ENCODE measurements at regions not wholly inside any gene's neighbourhood (a gene's known extent, or its start where the extent isn't known, plus 50 kb on each side); places are given as distances from the start of the nearest gene placed in this dataset.
A peak's percentile ranks its signal among the peaks of the same experiment; 100 is the strongest.

DNA sequence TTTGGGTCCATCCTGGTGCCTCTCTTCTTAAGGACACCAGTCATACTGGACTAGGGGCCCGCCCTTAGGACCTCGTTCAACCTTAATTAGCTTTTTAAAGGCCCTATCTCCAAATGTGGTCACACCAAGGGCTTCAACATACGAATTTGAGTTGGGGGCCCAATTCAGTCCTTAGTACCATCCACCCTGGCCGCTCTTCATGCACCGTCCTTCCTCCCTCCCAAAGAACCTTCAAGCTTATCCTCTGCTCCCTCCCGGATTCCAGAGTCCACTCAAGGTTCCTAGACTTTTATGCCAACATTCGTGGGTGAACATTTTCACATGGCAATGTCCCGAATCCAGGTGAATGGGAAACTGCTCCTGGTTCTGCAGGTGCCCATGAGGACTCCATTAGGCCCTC lies 201.3 kb upstream of the IGF1R start:
- DNase-seq (ENCODE audit: low spot score) = no peak

DNA sequence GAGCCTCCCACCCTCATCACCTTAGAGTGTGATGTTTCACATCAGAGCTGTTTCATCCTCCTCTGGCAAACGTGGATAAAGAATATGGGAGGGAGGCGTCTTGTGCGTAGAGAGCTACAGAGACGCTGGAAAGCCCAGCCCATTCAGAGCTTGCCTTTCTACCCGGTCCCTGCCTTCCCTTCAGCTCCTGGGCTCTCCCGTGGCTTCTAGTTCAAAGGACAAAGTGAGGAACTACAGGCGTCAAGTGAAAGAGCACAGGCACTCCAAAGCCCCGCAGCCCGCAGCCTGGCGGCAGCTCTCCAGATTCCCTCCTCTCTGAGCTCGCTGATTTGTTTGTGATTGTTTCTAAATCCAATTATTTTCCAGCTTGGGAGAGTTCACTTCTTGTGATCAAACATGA lies 197.1 kb upstream of the IGF1R start:
- DNase-seq (ENCODE audit: low spot score) = no peak

DNA sequence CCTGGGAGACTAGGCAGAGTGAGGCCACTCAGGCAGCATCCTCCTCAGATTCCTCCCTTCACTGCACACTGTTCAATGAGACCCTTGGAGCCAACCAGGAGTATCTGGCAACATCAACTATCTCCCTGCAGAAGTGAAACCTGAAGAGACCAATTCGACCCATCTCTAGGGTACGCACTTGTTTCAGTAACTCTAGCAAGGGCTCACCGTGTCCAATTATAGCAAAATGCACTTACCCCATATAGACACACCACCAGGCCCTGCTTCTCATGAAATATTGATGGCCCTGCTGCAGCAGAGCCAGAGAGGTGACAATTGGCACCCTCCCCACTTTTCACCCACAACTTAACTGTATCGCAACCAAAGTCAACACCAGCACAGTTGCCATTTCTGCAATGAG lies 196.1 kb upstream of the IGF1R start:
- DNase-seq (ENCODE audit: low spot score) = no peak

DNA sequence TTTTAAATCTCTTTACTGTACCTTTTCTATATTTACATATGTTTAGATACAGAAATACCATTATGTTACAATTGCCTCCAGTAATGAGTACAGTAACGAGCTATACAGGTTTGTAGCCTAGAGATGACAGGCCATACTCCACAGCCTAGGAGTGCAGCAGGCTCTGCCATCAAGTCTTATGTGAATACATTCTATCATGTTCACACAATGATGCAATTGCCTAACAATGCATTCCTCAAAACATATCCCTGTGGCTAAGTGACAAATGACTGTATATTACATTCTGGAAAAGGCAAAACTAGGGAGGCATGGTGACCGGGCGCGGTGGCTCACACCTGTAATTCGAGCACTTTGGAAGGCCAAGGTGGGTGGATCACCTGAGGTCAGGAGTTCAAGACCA lies 192.4 kb upstream of the IGF1R start:
- no peak for DNase-seq (ENCODE audit: low spot score)

DNA sequence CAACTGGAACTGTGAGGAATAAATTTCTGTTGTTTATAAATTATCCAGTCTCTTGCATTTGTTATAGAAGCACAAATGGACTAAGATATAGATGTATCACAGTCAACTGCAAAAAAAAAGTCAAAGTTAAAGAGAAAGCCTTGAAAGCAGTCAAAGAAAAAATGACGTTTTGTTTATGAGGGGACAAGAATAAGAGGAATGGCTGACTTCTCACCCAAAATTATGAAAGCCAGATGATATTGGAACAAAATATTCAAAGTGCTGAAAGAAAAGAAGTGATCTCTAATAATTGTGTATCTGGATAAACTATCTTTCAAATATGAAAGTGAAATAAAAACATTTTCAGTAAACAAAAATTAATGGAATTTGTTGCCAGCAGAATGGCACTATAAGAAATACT lies 171.8 kb upstream of the IGF1R start:
- no peak for DNase-seq (ENCODE audit: low spot score)

DNA sequence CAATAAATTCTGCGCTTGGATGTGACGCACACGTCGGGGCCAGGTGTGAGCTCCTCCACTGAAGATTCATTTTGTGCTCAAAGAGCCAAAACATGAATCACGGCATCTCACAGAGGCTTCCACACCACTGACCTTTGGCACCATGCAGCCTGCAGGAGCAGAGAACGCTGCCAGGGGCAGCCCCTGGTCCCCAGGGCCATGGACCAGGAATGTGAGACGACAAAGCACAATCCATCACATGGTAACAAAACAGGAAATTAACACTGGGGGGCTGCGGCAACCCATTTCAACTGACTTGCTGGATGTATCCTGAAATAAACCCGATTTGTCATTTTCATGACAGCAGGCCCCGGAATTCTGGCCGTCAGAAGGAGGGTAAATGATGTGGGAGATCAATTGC lies 167.5 kb upstream of the IGF1R start:
- no peak for DNase-seq (ENCODE audit: low spot score)

DNA sequence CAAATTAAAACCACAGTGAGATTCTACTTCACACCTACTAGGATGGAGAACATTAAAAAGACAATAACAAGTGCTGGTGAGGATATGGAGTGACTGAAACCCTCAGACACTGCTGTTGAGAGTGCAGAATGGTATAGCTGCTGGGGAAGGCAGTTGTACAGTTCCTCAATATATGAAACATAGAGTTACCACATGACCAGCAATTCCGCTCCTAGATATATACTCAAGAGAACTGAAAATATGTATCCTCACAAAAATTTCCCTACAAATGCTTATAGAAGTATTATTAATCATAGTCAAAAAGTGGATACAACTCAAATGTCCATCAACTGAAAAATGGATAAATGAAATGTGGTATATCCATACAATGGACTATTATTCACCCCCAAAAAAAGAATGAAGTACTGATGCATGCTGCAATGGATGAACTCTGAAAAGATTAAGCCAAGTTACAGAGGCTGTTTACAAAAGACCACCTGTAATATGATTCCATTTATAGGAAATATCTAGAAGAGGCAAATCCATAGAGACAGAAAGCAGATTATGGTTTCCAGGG lies 164.7 kb upstream of the IGF1R start:
- DNase-seq (ENCODE audit: low spot score) = no peak

DNA sequence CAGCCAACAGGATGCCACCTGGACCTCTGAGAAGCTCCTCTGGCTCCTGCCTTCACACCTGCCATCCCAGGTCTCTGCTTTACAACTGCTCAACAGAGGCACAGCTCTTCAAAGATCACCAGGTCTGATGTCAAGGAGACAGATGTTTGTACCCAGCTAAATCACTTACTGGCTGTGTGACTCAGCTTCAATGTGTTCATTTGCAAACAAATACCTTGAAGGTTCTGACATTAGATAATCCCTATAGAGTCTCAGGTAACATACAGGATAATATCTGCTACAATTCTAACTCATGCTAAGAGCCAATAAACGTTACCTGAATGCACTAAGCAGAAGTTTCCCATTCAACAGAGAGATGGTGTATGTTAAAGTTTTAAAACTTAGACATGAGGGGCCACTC lies 163.4 kb upstream of the IGF1R start:
- no peak for DNase-seq (ENCODE audit: low spot score)

DNA sequence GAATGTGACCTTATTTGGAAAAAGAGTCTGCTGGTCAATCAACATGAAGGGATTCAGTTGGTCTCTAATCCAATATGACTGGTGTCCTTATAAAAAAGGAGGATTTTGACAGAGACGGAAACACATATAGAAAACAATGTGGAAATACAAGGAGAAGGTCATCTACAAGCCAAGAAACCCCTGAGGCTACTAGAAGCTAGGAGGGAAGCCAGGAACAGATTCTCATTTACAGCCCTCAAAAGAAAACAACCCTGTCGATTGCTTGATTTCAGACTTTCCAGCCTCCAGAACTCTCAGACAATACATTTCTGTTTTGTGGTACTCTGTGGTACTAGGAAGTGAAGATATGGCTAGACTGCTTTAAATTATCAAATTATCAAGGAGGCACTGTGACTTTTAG lies 162.9 kb upstream of the IGF1R start:
- DNase-seq (ENCODE audit: low spot score) = no peak

DNA sequence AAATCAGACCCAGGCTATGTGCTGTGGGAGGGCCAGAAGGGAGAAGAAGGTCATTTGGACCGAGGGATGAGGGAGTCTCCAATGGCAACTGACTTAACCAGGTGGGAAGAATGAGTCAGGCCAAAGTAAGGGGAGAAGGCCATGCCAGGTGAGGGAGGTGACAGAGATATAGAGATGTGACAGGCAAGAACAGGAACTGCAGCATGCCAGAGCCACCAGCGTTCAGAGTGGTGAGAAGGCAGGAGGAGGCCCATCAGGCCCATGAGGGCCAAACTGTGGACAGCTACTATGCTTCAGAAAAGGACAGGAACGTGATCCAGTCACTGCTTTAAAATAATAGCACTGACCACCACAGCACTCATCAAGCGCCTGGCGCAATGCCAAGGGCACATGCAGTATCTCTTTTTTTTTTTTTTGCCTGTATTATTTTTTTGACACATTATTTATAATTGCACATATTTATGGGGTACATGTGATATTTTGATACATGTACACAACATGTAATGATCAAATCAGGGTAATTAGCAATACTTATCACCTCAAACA lies 154.3 kb upstream of the IGF1R start:
- no peak for DNase-seq (ENCODE audit: low spot score)

DNA sequence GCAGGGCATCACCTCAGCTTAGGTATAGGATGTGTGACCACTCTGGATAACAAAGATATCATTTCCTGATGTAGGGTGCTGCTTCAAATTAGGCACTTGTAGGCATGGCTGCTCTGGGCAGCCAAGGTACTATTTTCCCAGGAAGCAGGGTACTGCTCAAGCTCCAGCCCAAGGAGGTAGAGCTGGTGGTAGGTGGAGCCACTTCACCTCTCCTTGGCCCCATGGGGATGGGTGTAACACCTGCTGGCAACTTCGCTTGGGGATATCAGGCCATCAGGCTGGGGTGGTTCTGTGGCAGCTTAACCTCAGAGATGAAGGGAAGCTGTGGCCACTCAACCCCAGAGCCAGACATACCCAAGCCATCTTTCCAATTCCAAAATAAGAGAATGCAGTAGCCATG lies 147.1 kb upstream of the IGF1R start:
- no peak for DNase-seq (ENCODE audit: low spot score)

DNA sequence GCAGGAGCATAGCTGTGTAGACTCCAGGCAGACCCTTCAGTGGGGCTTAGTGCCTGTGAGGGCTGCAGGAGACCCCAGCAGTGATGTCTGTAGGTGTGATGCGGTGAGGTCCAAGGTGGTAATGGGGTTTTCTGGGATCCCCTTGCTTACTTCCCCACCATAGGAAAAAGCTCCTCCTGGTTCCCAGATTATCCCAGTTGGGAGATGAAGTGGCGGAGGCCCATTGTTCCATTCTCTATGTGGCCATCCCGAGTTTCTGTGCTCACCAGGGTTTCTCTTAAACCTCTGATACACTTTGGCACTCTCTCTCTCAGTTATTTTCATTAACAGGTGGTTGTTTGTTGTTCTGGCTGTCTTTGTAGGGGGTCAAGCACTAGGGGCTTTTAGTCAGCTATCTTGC lies 146.7 kb upstream of the IGF1R start:
- DNase-seq (ENCODE audit: low spot score) = no peak

DNA sequence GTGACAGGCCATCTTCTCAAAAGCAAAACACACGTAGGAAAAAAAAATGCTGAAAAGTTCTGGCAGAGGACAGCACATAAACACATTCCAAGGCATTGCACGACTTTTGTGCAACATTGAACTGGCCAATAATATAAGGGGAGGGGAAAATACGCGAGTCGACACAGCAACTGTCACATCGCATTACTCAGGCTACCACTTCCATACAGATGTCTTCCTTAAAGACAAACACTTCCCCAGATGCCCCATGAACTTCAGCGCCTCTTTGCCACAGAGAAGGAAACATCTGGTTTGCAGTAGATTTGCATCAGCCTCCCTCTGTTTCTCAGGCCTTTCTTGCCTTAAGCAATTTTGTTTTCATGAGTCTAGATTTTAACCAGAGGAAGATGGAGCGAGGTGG lies 144.4 kb upstream of the IGF1R start:
- peak; percentile 18 for DNase-seq (ENCODE audit: low spot score)

DNA sequence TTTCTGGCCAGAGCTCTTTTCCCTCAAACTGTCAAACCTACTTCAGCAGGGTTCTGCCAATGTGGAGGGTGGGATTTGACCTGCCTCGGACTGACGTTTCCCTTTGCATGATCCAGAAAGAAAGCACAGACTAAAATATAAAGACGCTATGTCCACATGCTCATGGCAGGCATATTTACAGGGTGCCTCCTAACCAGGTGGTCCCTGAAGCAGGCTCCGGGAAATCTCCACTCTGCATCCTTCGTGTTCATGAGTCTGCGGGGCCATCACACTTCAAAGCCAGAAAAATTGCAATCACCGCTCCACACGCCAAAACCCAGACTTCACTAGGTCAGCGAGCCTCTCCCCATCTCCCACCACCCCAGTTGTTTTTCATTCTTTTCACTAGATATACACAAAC lies 143.3 kb upstream of the IGF1R start:
- no peak for DNase-seq (ENCODE audit: low spot score)

DNA sequence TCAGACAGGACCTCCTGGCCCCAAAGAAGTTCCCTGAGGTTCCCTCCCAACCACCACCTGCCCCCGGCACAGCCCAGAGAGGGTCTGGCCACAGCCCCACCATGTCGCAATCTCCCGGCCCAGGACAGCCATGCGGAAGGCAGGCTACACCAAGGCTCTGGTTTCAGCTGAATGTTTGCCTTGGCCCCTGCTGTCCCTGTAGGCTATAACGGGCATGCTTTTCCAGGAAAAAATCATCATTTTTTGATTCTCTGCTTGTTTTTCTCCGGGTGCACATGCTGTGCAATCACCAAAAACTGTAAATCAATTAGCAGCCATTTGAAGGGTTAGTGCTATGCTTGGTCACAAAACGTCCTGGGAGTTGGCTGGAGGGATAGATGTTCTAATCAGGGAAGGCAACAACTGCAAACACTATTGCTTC lies 142.7 kb upstream of the IGF1R start:
- no peak for DNase-seq (ENCODE audit: low spot score)

DNA sequence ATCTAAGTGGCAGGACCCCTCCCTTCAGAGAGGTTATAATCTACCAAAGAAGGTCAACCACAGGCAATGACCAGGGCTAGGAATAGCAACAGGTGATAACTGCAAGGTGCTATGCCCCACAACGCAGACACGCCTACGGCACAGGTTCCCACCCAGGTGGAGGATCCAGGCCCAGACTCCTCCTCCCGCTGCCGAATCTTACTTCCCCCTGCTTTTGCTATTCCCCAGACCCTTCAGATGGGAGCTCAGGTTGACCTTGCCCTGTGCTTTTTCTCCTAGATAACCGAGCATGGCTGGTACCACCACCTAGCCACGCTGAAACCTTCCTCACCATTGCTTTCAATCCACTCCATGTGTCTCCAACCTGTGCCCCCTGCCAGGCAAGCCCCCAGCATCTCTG lies 142.2 kb upstream of the IGF1R start:
- DNase-seq (ENCODE audit: low spot score) = no peak

DNA sequence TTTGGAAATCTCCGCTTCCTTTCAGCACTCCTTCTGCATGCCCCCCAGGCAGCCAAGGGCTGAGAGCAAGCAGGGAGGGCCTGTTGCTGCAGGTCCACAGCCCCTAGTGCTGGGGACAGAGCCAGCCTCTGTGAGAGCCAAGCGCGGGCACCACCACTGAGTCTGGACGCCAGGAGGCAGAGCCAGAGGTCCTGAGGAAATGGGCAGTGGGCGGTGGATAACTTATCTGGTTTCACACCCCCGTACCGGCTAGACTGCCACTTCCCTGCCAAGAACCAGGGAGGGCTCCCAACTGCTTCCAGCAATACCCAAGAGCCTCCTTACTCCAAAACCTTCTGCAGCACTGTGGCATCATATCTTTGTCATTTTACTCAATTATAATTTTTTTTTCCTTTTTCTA lies 141.6 kb upstream of the IGF1R start:
- no peak for DNase-seq (ENCODE audit: low spot score)

DNA sequence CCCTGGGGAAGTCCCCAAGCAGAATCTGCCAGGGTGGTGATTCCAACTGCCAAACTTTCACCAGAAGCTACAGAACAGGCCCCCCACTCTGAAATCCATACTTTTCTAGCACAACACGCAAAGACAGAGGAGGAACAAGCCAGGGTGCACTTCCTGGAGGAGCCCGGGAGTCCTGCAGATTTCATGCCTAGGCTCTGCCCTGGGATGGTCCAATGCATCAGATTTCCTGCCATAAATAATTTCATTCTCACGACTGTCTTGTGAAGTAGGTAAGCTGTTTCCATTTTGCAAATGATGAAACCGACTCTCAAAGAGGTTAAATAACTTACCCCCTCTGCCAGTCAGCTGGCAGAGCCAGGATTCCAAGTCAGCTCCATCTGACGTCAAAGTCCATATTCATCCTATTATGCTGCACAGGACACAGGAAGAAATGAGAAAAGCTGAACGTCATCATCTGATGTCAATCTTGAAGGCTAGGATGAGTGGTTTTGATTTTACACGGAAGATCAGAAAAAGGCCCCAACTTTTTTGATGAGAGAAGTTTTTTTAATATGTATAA lies 134.8 kb upstream of the IGF1R start:
- DNase-seq (ENCODE audit: low spot score) = no peak

DNA sequence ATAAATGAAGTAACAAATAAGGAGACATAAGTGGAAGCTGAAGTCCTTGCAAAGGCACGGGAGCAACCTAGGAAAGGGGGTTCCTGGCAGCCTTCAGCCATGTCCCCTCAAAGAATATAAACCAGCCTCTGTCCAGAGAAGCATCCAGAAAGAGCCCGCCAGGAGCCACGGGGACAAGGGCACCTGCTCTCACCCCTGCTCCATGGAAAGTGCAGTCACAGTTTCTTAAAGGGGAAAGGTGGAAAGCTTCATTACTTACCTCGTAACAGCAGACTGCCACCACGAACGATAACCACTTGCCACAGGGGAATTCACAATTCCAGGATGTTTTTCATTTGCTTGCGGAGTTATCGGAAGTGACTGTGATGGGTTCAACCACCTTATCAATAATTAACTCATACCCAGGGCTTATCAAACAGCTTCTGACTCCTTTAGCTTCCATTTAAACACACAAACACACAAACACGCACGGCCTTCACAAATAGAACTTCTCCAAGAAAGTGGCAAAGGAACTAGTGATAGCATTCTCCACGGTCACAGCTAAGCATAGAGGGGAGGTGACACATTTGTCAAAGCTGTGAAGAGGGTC lies 134.2 kb upstream of the IGF1R start:
- no peak for DNase-seq (ENCODE audit: low spot score)

DNA sequence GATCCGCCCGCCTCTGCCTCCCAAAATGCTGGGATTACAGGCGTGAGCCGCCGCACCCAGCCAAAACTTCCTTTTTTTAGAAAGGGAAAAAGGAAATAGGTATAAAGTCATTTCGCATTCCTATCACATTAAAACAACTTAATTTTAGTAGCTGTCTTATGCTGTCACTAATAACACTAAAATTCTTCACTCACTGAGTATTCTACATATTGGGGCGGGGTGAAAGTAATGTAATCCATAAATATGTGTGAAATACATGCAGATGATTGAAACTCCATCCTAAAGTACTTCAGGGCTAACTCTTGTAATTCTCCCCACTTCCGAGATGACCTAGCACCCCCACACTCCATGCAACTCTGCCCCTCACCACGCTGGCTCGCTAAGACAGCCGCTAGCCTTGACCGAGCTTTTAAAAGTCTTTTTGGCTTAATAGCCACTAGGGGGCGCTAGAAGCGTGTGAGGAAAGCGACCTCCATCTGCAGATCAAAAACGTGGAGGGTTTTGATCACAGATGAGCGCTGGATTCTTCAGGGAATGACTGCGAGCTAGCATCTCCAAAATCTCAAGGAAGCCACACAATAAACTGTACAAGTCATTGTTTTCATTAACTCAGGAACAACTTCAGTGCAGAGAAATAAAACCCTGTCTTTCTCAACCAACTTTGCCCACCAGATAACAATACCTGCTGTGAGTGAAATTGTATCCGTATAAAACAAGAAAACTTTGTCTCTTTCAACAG lies 129.3 kb upstream of the IGF1R start:
- DNase-seq (ENCODE audit: low spot score) = peak; percentile 76

DNA sequence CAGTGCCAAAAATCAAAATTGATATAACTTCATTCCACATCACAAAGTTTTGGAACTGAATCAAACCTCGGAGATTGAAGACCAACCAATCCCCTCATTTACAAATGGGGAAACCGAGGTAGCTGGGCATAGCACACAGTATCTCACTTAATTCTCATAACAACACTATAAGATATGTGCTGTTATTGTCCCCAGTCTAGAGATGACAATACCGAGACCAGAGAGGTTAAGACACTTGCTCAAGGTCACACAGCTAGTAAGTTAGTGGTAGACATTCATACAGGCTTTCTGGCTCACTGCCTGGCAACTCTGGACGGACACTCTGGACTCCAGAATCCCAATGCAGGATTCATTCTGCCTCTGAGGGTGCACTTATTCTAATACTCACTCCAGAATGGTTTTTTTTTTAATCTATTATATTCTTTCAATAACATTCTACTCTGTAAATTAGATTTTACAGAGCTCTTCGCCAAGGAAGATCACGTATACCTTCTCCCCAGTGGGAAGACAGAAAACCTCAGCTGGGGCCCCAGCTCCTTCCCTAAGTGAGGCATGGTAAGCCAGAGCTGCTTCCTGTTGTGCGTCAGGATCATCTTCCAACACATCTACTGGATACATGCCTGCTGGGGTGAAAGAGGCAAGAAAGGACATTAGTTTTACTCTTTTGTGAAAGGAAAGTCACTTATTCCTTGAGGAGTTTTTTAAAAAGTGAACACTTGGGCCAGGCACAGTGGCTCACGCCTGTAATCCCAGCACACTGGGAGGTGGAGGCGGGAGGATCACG lies 128.4 kb upstream of the IGF1R start:
- DNase-seq (ENCODE audit: low spot score) = no peak

DNA sequence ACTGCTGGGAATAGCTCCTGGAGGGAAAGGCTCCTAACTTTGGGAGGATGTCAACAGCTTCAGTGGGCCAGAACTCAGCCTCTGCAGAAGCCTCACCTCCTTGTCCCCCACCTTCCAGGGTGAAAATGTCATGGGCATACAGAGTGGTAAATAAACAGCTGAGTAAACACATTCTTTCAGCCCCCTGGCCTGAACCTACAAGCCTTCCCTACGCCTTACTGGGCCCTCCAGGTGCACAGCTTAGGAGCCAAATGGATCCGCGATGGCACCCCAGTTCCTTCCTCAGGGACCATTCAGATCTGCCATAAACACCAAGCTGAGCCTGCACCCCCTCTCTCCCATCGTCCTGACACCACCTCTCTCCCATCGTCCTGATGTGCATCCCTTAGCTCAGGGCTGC lies 126.2 kb upstream of the IGF1R start:
- no peak for DNase-seq (ENCODE audit: low spot score)
